ENCODE measurements at regions not wholly inside any gene's neighbourhood (a gene's known extent, or its start where the extent isn't known, plus 50 kb on each side); places are given as distances from the start of the nearest gene placed in this dataset.

- TF ChIP-seq POLR2A (IDR thresholded peaks at IDR 0.05): no peak
- TF ChIP-seq CTCF (IDR thresholded peaks at IDR 0.05): no peak
Observed at GRCh38 chr6:71513036-71513435, 224.4 kb downstream of the OGFRL1 start.

All from breast epithelium (tissue), 3 donors.